HepG2 (cell line): ENCODE measurements at regions not wholly inside any gene's neighbourhood (a gene's known extent, or its start where the extent isn't known, plus 50 kb on each side); places are given as distances from the start of the nearest gene placed in this dataset.

Source experiments
- NR2F6 ChIP-seq, 2 experiments: IDR thresholded peaks; 2 replicates each; pipeline ENCODE4 v1.6.1; 2016; ENCODE audit warnings: antibody characterized with exemption in 1 of 2, mild to moderate bottlenecking in 1 of 2
- RCOR2 ChIP-seq: IDR thresholded peaks from 2 replicates; pipeline ENCODE4 v1.6.1; 2016; ENCODE audit warnings: missing biosample characterization, missing genetic modification reagents
- REL ChIP-seq: sonication (generic); formaldehyde crosslinking; conservative IDR thresholded peaks from 2 replicates; pipeline ENCODE4 v1.8.0; 2022; ENCODE audit warnings: mild to moderate bottlenecking, missing genetic modification reagents, moderate library complexity
- SIX4 ChIP-seq: sonication (generic); formaldehyde crosslinking; IDR thresholded peaks from 2 replicates; pipeline ENCODE4 v1.4.0; 2020; ENCODE audit warnings: missing genetic modification reagents
- ZBTB7B ChIP-seq: sonication (generic); formaldehyde crosslinking; IDR thresholded peaks from 2 replicates; pipeline ENCODE4 v1.4.0; 2020; ENCODE audit warnings: missing genetic modification reagents
- ZNF251 ChIP-seq: sonication (generic); formaldehyde crosslinking; IDR thresholded peaks from 2 replicates; pipeline ENCODE4 v1.9.0; 2021; ENCODE audit warnings: mild to moderate bottlenecking, missing genetic modification reagents
- ZNF546 ChIP-seq: sonication (generic); formaldehyde crosslinking; conservative IDR thresholded peaks from 2 replicates; pipeline ENCODE4 v1.8.1; 2023; ENCODE audit warnings: mild to moderate bottlenecking, missing genetic modification reagents
- ZNF550 ChIP-seq: sonication (generic); formaldehyde crosslinking; IDR thresholded peaks from 2 replicates; pipeline ENCODE4 v1.4.0; 2020; ENCODE audit warnings: mild to moderate bottlenecking, missing genetic modification reagents, borderline replicate concordance
- ZNF567 ChIP-seq: sonication (generic); formaldehyde crosslinking; IDR thresholded peaks from 2 replicates; pipeline ENCODE4 v1.8.1; 2023; ENCODE audit warnings: mild to moderate bottlenecking, missing genetic modification reagents, borderline replicate concordance
- ZNF577 ChIP-seq: sonication (generic); formaldehyde crosslinking; IDR thresholded peaks from 2 replicates; pipeline ENCODE4 v1.4.0; 2020; ENCODE audit warnings: mild to moderate bottlenecking, low read depth, missing genetic modification reagents, borderline replicate concordance
- ZNF709 ChIP-seq: sonication (generic); formaldehyde crosslinking; IDR thresholded peaks from 2 replicates; pipeline ENCODE4 v1.5.0; 2020; ENCODE audit warnings: mild to moderate bottlenecking, missing genetic modification reagents
- ZNF792 ChIP-seq: IDR thresholded peaks from 2 replicates; pipeline ENCODE4 v1.6.1; 2016
- ZNF879 ChIP-seq: sonication (generic); formaldehyde crosslinking; IDR thresholded peaks from 2 replicates; pipeline ENCODE4 v1.8.1; 2023; ENCODE audit warnings: missing genetic modification reagents
- TF ChIP-seq, protein P1 (sequence below): sonication (generic); formaldehyde crosslinking; IDR thresholded peaks from 2 replicates; pipeline ENCODE4 v1.5.1; 2020; ENCODE audit warnings: mild to moderate bottlenecking, missing genetic modification reagents
- TF ChIP-seq, protein P2 (sequence below): sonication (generic); formaldehyde crosslinking; IDR thresholded peaks from 2 replicates; pipeline ENCODE4 v1.4.0; 2020; ENCODE audit warnings: mild to moderate bottlenecking, missing genetic modification reagents
- TF ChIP-seq, protein P3 (sequence below): sonication (generic); formaldehyde crosslinking; IDR thresholded peaks from 2 replicates; pipeline ENCODE4 v1.5.1; 2020; ENCODE audit warnings: missing genetic modification reagents, mild to moderate bottlenecking, borderline replicate concordance
- TF ChIP-seq, protein P4 (sequence below): IDR thresholded peaks from 2 replicates; pipeline ENCODE4 v1.6.1; 2018; ENCODE audit warnings: missing genetic modification reagents
- TF ChIP-seq, protein P5 (sequence below): sonication (generic); formaldehyde crosslinking; IDR thresholded peaks from 2 replicates; pipeline ENCODE4 v1.8.0; 2022; ENCODE audit warnings: mild to moderate bottlenecking, missing genetic modification reagents
- TF ChIP-seq, protein P6 (sequence below): sonication (generic); formaldehyde crosslinking; IDR thresholded peaks from 2 replicates; pipeline ENCODE4 v1.8.0; 2022; ENCODE audit warnings: missing genetic modification reagents, mild to moderate bottlenecking, borderline replicate concordance

DNA sequence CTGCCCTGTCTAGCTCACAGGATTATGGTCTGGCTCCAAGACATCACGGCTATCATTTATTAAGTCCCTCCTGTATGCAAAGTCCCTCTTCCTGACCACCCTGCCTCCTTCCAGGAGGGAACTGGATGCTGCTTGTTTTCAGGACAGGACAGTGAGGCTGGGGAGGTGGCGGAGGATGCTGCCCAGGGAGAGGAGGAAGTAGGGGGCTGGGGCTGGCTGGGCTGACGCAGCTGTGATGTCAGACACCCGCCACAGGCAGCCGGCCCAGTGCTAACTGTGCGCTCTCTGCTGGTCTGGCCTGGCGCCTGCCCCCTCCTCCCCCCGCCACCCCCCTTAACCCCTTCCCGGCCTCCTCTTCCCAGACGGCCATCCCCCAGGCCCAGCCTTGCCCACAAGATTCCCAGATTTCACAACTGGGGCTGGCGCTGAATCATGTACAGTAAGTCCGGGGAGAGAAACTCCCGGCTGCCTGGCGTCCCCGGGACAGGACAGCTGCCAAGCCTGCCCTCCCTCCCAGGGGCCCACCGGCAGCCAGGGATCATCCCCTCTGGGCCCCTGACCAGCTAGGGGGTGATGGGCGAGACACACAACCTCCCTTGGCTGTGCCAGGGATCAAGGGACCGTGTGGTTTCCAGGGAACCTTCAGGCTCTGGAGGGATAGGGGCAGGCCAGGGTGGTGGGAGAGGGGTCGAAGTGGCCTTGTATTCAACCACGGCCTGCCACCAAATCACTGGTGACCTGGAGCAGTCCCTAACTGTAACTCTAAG, 118.1 kb downstream of the CEBPB start (continued):
- TF ChIP-seq, protein P1, sequence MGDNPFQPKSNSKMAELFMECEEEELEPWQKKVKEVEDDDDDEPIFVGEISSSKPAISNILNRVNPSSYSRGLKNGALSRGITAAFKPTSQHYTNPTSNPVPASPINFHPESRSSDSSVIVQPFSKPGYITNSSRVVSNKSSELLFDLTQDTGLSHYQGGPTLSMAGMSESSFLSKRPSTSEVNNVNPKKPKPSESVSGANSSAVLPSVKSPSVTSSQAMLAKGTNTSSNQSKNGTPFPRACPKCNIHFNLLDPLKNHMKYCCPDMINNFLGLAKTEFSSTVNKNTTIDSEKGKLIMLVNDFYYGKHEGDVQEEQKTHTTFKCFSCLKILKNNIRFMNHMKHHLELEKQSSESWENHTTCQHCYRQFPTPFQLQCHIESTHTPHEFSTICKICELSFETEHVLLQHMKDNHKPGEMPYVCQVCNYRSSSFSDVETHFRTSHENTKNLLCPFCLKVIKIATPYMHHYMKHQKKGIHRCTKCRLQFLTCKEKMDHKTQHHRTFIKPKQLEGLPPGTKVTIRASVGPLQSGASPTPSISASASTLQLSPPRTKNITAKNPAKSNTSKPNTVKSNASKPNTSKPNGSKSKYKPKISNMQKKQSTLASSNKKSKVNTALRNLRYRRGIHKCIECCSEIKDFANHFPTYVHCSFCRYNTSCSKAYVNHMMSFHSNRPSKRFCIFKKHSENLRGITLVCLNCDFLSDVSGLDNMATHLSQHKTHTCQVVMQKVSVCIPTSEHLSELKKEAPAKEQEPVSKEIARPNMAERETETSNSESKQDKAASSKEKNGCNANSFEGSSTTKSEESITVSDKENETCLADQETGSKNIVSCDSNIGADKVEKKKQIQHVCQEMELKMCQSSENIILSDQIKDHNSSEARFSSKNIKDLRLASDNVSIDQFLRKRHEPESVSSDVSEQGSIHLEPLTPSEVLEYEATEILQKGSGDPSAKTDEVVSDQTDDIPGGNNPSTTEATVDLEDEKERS (CRISPR knock-in tag), result no peak
- TF ChIP-seq, protein P2, sequence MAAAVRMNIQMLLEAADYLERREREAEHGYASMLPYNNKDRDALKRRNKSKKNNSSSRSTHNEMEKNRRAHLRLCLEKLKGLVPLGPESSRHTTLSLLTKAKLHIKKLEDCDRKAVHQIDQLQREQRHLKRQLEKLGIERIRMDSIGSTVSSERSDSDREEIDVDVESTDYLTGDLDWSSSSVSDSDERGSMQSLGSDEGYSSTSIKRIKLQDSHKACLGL (CRISPR knock-in tag), result no peak; the same call in none of the 2 replicates
- TF ChIP-seq ZNF550, result no peak
- TF ChIP-seq, protein P3, sequence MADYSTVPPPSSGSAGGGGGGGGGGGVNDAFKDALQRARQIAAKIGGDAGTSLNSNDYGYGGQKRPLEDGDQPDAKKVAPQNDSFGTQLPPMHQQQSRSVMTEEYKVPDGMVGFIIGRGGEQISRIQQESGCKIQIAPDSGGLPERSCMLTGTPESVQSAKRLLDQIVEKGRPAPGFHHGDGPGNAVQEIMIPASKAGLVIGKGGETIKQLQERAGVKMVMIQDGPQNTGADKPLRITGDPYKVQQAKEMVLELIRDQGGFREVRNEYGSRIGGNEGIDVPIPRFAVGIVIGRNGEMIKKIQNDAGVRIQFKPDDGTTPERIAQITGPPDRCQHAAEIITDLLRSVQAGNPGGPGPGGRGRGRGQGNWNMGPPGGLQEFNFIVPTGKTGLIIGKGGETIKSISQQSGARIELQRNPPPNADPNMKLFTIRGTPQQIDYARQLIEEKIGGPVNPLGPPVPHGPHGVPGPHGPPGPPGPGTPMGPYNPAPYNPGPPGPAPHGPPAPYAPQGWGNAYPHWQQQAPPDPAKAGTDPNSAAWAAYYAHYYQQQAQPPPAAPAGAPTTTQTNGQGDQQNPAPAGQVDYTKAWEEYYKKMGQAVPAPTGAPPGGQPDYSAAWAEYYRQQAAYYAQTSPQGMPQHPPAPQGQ (CRISPR knock-in tag), result 0 out of 2 replicates have a peak, but pooled peaks have one; percentile 82
- TF ChIP-seq ZNF792 (CRISPR knock-in tag), result peak; percentile 52; the same call in 1 of the 2 replicates
- TF ChIP-seq, protein P4, sequence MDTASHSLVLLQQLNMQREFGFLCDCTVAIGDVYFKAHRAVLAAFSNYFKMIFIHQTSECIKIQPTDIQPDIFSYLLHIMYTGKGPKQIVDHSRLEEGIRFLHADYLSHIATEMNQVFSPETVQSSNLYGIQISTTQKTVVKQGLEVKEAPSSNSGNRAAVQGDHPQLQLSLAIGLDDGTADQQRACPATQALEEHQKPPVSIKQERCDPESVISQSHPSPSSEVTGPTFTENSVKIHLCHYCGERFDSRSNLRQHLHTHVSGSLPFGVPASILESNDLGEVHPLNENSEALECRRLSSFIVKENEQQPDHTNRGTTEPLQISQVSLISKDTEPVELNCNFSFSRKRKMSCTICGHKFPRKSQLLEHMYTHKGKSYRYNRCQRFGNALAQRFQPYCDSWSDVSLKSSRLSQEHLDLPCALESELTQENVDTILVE (CRISPR knock-in tag), result peak; percentile 83
- TF ChIP-seq ZBTB7B (CRISPR knock-in tag), result peak; percentile 91
- TF ChIP-seq, protein P5, sequence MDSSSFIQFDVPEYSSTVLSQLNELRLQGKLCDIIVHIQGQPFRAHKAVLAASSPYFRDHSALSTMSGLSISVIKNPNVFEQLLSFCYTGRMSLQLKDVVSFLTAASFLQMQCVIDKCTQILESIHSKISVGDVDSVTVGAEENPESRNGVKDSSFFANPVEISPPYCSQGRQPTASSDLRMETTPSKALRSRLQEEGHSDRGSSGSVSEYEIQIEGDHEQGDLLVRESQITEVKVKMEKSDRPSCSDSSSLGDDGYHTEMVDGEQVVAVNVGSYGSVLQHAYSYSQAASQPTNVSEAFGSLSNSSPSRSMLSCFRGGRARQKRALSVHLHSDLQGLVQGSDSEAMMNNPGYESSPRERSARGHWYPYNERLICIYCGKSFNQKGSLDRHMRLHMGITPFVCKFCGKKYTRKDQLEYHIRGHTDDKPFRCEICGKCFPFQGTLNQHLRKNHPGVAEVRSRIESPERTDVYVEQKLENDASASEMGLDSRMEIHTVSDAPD (CRISPR knock-in tag), result no peak; the same call in 1 of the 2 replicates
- TF ChIP-seq ZNF879 (CRISPR knock-in tag), result peak; percentile 49
- peak; percentile 37; the same call in 1 of the 2 replicates for TF ChIP-seq RCOR2 (CRISPR knock-in tag)
- no peak for TF ChIP-seq ZNF577
- TF ChIP-seq ZNF546, result no peak
- TF ChIP-seq, protein P6, sequence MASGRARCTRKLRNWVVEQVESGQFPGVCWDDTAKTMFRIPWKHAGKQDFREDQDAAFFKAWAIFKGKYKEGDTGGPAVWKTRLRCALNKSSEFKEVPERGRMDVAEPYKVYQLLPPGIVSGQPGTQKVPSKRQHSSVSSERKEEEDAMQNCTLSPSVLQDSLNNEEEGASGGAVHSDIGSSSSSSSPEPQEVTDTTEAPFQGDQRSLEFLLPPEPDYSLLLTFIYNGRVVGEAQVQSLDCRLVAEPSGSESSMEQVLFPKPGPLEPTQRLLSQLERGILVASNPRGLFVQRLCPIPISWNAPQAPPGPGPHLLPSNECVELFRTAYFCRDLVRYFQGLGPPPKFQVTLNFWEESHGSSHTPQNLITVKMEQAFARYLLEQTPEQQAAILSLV, result peak; percentile 87; the same call in 1 of the 2 replicates
- TF ChIP-seq ZNF251 (CRISPR knock-in tag), result peak; percentile 26; the same call in 1 of the 2 replicates
- TF ChIP-seq ZNF709 (CRISPR knock-in tag), result no peak
- no peak for TF ChIP-seq ZNF567
- TF ChIP-seq REL, result 0 out of 2 replicates have a peak, but pooled peaks have one; percentile 63
- 0 out of 2 replicates have a peak, but pooled peaks have one; percentile 7 for TF ChIP-seq SIX4
- TF ChIP-seq NR2F6 (IDR thresholded peaks at IDR 0.05), result no peak; the same call in 1 of the 2 replicates
- peak; percentile 63; the same call in 1 of the 2 replicates for TF ChIP-seq NR2F6 (CRISPR knock-in tag; IDR thresholded peaks at IDR 0.05)
